MM.1S (cell line): ENCODE measurements at regions not wholly inside any gene's neighbourhood (a gene's known extent, or its start where the extent isn't known, plus 50 kb on each side); places are given as distances from the start of the nearest gene placed in this dataset.

Experiments
- DNase-seq: peaks from one replicate; pipeline ENCODE4 v3.0.0-alpha.2; 2015
- H2AFZ ChIP-seq: fragments of 300-600 bp; sonication (generic); 2 replicates; pipeline ENCODE4 v1.6.0; 2016; ENCODE audit warnings: antibody characterized with exemption, low read length
- H3F3A ChIP-seq: fragments of 300-600 bp; sonication (generic); 2 replicates; pipeline ENCODE4 v1.6.1; 2016; ENCODE audit warnings: mild to moderate bottlenecking, antibody characterized with exemption, low read length, moderate library complexity, mixed read lengths; ENCODE audit not compliant: insufficient read depth
- H3K27ac ChIP-seq: fragments of 300-600 bp; sonication (generic); 2 replicates; pipeline ENCODE4 v1.5.1; 2016; ENCODE audit warnings: mild to moderate bottlenecking, low read length
- H3K27me3 ChIP-seq: fragments of 300-600 bp; sonication (generic); replicated peaks from 2 replicates; pipeline ENCODE4 v1.6.0; 2016; ENCODE audit warnings: low read length; ENCODE audit not compliant: insufficient read depth
- H3K36me3 ChIP-seq: fragments of 300-600 bp; sonication (generic); replicated peaks from 2 replicates; pipeline ENCODE4 v1.6.1; 2016; ENCODE audit warnings: mild to moderate bottlenecking, low read length, mixed read lengths; ENCODE audit not compliant: insufficient read depth
- H3K4me1 ChIP-seq: fragments of 300-600 bp; sonication (generic); 2 replicates; pipeline ENCODE4 v1.6.1; 2016; ENCODE audit warnings: low read length, mixed read lengths
- H3K4me2 ChIP-seq: fragments of 300-600 bp; sonication (generic); 2 replicates; pipeline ENCODE4 v1.6.0; 2016; ENCODE audit warnings: low read depth, low read length
- H3K4me3 ChIP-seq: fragments of 300-600 bp; sonication (generic); 2 replicates; pipeline ENCODE4 v1.5.1; 2016; ENCODE audit warnings: low read length, mixed read lengths
- H3K79me2 ChIP-seq: fragments of 300-600 bp; sonication (generic); 2 replicates; pipeline ENCODE4 v1.6.1; 2016; ENCODE audit warnings: mixed run types, low read length, mixed read lengths
- H3K9ac ChIP-seq: fragments of 300-600 bp; sonication (generic); 2 replicates; pipeline ENCODE4 v1.6.1; 2016; ENCODE audit warnings: low read length, mixed read lengths
- H3K9me2 ChIP-seq: fragments of 300-600 bp; sonication (generic); replicated peaks from 2 replicates; pipeline ENCODE4 v1.6.1; 2016; ENCODE audit warnings: mild to moderate bottlenecking, low read length, mixed read lengths; ENCODE audit not compliant: insufficient read depth
- H3K9me3 ChIP-seq: fragments of 300-600 bp; sonication (generic); replicated peaks from 2 replicates; pipeline ENCODE4 v1.6.1; 2016; ENCODE audit warnings: mild to moderate bottlenecking, low read length, mixed read lengths; ENCODE audit not compliant: insufficient read depth
- H4K20me1 ChIP-seq: fragments of 300-600 bp; sonication (generic); 2 replicates; pipeline ENCODE4 v1.6.1; 2016; ENCODE audit warnings: mild to moderate bottlenecking, low read length, moderate library complexity, mixed read lengths; ENCODE audit not compliant: insufficient read depth
- EZH2 ChIP-seq: fragments of 300-600 bp; sonication (generic); optimal IDR thresholded peaks from 2 replicates; pipeline ENCODE3; 2017; ENCODE audit warnings: low read depth, mild to moderate bottlenecking, antibody characterized with exemption, low read length, mixed read lengths
- EZH2phosphoT487 ChIP-seq: fragments of 300-600 bp; sonication (generic); IDR thresholded peaks from 2 replicates; pipeline ENCODE4 v1.6.1; 2018; ENCODE audit warnings: antibody characterized with exemption, low read length
- TF ChIP-seq, protein P1 (sequence below): fragments of 300-600 bp; sonication (generic); IDR thresholded peaks from 2 replicates; pipeline ENCODE4 v1.5.1; 2016; ENCODE audit warnings: antibody characterized with exemption, low read length, mixed read lengths

DNA sequence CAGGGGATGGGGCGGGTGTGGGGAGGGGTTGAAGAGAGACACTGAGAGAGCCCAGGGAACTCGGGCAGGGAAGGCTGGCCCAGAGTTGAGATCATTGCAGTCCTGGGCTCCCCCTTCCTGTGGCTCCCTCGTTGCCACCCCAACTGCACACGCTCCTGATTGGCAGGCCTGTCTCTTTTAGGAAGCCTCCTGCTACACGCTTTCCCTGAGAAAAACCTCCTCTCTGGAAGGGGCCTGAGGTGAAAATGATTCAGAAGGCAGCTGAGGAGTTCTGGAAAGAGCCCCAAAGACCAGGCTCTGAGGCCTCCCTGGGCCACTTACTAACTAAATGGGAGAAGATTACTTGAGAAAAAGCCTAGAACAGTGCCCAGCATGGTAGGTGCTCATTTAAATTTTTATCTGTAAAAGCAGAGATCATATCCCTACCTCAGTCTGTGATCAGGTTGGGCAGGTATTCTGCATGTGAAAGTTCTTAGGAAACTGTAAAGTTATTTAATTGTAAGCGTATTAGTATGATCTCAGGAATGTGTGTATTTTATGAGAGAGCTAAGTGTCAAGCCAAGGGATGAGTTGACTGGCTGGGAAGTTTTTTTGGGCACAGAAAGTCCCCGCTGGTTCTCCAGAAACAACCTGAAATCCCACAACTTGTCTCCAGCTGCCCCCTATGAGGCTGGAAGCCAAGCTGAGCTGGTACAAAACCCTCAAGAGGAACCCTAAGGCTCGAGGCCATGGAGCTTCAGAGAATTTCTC is 65.2 kb upstream of the EPS8L3 start:
- Histone ChIP-seq H2AFZ (no peak overlapping the region), H3K36me3 (no peaks in the 10 kb centered on the region), H3K27ac (no peak overlapping the region), H3K9me2 (no peaks in the 10 kb centered on the region), H3K27me3 (no peaks in the 10 kb centered on the region), H4K20me1 (no peaks in the 10 kb centered on the region), H3K9ac (no peak overlapping the region), H3F3A (no peaks in the 10 kb centered on the region), H3K4me2 (no peak overlapping the region), H3K4me3 (no peak overlapping the region), H3K9me3 (no peaks in the 10 kb centered on the region), H3K4me1 (no peaks in the 10 kb centered on the region), H3K79me2 (no peaks in the 10 kb centered on the region)
- no peak for TF ChIP-seq EZH2
- TF ChIP-seq EZH2phosphoT487 = no peak
- TF ChIP-seq, protein P1, sequence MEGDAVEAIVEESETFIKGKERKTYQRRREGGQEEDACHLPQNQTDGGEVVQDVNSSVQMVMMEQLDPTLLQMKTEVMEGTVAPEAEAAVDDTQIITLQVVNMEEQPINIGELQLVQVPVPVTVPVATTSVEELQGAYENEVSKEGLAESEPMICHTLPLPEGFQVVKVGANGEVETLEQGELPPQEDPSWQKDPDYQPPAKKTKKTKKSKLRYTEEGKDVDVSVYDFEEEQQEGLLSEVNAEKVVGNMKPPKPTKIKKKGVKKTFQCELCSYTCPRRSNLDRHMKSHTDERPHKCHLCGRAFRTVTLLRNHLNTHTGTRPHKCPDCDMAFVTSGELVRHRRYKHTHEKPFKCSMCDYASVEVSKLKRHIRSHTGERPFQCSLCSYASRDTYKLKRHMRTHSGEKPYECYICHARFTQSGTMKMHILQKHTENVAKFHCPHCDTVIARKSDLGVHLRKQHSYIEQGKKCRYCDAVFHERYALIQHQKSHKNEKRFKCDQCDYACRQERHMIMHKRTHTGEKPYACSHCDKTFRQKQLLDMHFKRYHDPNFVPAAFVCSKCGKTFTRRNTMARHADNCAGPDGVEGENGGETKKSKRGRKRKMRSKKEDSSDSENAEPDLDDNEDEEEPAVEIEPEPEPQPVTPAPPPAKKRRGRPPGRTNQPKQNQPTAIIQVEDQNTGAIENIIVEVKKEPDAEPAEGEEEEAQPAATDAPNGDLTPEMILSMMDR = no peak
- no peak for DNase-seq

DNA sequence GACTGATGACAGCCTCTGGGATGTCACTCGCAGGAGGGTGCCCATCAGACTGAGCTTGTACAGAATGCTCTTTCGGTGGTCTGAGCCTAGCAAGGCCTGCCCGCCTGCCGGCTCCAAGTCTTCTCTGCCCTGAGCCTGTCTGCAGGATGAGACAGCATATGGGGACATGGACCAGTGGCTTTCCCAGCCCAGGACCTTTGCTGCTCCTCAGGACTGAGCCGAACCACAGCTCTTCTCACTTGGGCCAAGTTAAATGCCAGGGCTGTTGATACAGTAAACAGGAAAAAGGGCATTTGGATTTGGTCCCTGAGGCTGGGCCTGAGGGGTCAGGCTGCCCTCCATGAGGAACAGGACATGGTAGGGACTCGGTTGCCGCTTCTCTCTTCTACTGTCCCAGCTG is 64.3 kb upstream of the EPS8L3 start:
- Histone ChIP-seq H3K79me2 (no peaks in the 10 kb centered on the region), H3K4me1 (no peaks in the 10 kb centered on the region), H4K20me1 (no peaks in the 10 kb centered on the region), H3K27me3 (no peaks in the 10 kb centered on the region), H3K27ac (no peak overlapping the region), H3K36me3 (no peaks in the 10 kb centered on the region), H3K4me2 (no peak overlapping the region), H3K9me2 (no peaks in the 10 kb centered on the region), H3K9ac (no peak overlapping the region), H3K9me3 (no peaks in the 10 kb centered on the region), H3K4me3 (no peak overlapping the region), H2AFZ (no peak overlapping the region), H3F3A (no peaks in the 10 kb centered on the region)
- TF ChIP-seq EZH2 = no peak
- TF ChIP-seq, protein P1 = no peak
- TF ChIP-seq EZH2phosphoT487 = no peak
- no peak for DNase-seq

DNA sequence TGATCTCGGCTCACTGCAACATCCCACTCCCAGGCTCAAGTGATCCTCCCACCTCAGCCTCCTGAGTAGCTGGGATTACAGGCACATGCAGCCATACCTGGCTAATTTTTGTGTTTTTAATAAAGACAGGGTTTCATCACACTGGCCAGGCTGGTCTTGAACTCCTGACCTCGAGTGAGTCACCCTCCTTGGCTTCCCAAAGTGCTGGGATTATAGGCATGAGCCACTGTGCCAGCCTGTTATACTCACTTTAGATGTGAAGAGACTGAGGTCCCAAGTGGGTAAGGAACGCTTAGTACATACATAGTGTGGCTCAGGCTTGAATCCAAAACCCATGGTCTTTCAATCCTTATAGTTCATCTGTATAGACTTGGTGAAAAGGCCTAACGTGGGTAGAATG is 63.7 kb upstream of the EPS8L3 start:
- Histone ChIP-seq H3K4me3 (no peak overlapping the region), H3K9ac (no peak overlapping the region), H3K36me3 (no peaks in the 10 kb centered on the region), H4K20me1 (no peaks in the 10 kb centered on the region), H2AFZ (no peak overlapping the region), H3K4me2 (no peak overlapping the region), H3K27me3 (no peaks in the 10 kb centered on the region), H3K79me2 (no peaks in the 10 kb centered on the region), H3K9me3 (no peaks in the 10 kb centered on the region), H3K27ac (no peak overlapping the region), H3K9me2 (no peaks in the 10 kb centered on the region), H3K4me1 (no peaks in the 10 kb centered on the region), H3F3A (no peaks in the 10 kb centered on the region)
- TF ChIP-seq EZH2 (no peak), EZH2phosphoT487 (no peak)
- TF ChIP-seq, protein P1 = no peak
- no peak for DNase-seq
